ENCODE measurements at regions not wholly inside any gene's neighbourhood (a gene's known extent, or its start where the extent isn't known, plus 50 kb on each side); places are given as distances from the start of the nearest gene placed in this dataset.
"Not testable (repeated sequence)": the region's sequence is repeated elsewhere in the genome, so short reads cannot be mapped to it uniquely, and the experiment has no call there.

DNA sequence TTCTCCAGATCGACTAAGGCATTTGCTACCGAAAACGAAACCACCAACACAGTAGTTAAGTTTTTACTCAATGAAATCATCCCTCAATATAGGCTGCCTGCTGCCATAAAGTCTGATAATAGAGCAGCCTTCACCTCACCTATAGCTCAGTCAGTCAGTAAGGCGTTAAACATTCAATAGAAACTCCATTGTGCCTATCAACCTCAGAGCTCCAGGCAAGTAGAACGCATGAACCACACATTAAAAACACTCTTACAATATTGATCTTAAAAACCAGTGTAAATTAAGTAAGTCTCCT lies 160.6 kb downstream of the DEFB131A start:
- not testable (repeated sequence) for DNase-seq

DNA sequence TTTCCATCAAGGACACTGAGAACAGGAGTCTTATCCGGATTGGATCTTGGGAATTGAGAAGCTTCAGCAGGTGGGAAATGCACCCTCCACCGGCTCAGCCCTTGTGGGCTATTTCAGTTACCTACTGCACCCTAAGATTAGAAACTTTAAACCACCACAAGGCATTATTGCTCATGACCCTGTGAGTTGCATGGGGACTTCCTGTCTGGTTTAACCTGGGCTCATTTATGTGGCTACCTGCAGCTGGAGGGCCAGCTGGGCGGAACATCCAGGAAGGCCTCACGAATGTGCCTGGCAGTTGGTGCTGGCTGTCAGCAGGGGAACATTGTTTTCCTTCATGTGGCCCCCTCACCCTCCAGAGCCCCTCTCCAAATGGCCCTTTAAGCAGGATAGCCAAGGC lies 164.1 kb downstream of the DEFB131A start:
- no peak for DNase-seq

DNA sequence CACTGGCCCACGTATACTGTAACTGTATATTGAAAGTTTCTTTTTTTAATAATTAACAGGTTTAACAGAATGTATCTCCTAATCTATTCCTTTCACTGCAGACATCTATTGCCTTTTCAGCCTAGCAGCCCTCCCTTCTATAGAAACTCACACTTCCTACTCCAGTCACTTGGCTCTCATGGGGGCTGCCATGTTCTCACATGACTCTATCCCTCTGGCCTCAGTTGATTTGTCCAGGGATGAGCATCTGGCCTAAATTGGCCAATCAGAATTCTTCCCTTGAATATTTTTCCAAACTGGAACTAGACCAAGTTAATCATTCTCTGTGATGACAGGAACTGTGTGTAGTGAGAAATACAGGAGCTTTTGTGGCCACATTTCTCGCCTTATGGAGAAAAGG lies 166.1 kb downstream of the DEFB131A start:
- not testable (repeated sequence) for DNase-seq

DNA sequence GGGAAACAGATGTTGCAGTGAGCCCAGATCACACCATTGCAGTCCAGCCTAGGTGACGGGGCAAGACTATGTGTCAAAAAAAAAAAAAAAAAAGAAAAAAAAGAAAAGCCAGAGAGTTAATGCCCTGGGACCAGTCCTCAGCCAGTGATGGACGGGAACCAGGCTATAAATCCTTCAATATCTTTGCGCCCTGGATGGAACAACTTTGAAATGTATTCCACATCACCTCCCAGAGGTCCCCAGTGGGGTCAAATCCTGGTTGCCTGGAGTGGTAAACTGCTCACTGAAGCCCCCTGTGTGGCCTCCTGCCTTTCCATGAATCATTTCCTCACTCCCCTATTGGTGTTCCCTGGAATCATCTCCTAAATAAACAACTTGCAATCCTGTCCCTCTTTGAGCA lies 166.9 kb downstream of the DEFB131A start:
- DNase-seq, result no peak

DNA sequence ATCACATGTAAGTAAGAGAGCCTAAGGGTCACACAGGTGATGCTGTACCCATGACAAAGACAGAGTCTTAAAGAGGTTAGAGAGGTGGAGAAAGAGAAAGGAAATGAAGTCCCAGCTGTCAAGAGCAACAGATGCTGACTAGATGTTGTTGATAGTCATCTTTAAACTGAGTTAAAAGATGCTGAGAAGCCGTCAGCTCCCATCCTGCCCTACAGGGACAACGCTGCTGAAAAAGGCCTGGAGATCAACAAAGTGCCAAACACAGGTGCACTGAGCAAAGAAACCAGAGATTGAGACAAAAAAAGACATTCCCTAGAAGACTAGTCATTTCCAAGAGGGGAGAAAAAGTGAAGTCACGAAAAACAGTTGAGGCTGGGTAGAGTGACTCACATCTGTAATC lies 145.0 kb upstream of the DRD5 start:
- not testable (repeated sequence) for DNase-seq

- not testable (repeated sequence) for DNase-seq
Measured at GRCh38 chr4:9659678-9660077, 121.8 kb upstream of the DRD5 start.

DNA sequence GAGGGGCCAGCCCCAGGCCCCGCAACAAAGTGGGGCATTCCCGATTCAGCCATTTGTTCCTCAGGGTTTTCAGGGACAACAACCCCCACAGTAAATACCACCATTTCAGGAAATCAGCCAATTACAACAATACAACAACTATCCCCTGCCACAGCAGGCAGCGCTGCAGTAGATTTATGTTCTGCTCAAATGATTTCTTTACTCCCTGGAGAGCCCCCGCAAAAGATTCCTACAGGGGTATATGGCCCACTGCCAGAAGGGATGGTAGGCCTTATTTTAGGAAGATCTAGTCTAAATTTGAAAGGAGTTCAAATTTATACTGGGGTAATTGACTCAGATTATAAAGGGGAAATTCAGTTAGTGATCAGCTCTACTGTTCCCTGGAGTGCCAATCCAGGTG lies 120.5 kb upstream of the DRD5 start:
- DNase-seq, result not testable (repeated sequence)

DNA sequence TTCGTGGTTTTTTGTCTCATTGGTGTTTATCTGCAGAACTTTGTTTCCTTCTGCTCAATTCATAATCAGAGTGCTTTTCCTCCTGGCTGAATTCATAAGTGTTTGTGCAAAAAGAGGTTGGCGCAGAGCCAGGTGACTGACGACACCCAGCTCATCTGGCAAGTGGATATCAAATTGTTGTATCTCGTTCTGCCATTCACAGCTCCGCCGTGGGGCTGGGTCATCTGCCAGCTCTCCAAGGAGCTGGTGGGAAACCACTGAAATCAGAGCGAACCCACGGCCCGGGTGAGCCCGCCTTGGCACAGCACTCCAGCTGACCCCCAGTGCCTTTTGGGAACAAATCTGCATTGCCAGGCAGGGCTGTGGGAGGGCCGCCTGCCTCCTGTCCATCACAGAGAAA lies 110.7 kb upstream of the DRD5 start:
- DNase-seq, result peak; percentile 60 to 81

GRCh38 chr4:9677357-9677756 lies 104.1 kb upstream of the DRD5 start:
- DNase-seq, result not testable (repeated sequence)

- DNase-seq, result no peak
Measured at GRCh38 chr4:9679704-9680478, 101.5 kb upstream of the DRD5 start.

DNA sequence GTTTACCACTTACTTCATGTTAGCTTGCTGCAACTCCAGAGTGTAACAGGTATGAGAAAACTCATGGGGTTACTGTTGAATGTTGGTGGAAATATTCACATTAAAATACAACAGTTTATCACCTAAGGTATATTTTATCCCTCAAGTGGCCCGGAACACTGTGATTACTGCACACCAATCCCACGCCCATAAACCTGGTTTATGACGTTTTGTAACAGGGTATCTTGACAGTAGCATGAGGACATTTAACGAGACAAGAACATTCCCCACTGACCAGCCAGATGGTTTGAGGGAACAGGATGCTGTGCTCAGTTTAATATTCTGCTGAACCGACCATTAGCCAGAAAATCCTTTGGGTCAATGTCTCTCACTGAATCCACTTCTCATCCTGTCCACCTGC lies 98.3 kb upstream of the DRD5 start:
- DNase-seq, result not testable (repeated sequence)

DNA sequence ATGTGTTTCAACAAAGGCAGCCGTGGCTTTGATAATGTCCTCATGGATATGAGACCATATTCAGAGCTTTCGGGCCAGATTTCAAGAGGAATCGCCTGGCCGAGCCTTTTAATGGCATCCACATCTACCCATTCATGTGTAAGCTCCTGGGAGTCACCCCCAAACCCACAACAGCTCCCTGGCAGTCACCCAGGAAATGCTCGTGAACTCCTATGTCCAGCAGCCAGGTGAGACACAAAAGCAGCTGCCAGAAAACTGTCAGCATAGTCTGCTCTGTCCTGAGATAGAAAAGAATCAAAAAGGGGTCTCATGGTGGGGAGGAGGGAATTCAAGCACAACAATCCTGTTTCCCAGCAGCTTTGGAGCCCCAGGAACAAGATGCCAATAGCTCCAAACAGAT lies 96.4 kb upstream of the DRD5 start:
- not testable (repeated sequence) for DNase-seq

- DNase-seq, result no peak
Measured at GRCh38 chr4:9685692-9686091, 95.7 kb upstream of the DRD5 start.

- not testable (repeated sequence) for DNase-seq
Measured at GRCh38 chr4:9690636-9691237, 90.7 kb upstream of the DRD5 start.

DNA sequence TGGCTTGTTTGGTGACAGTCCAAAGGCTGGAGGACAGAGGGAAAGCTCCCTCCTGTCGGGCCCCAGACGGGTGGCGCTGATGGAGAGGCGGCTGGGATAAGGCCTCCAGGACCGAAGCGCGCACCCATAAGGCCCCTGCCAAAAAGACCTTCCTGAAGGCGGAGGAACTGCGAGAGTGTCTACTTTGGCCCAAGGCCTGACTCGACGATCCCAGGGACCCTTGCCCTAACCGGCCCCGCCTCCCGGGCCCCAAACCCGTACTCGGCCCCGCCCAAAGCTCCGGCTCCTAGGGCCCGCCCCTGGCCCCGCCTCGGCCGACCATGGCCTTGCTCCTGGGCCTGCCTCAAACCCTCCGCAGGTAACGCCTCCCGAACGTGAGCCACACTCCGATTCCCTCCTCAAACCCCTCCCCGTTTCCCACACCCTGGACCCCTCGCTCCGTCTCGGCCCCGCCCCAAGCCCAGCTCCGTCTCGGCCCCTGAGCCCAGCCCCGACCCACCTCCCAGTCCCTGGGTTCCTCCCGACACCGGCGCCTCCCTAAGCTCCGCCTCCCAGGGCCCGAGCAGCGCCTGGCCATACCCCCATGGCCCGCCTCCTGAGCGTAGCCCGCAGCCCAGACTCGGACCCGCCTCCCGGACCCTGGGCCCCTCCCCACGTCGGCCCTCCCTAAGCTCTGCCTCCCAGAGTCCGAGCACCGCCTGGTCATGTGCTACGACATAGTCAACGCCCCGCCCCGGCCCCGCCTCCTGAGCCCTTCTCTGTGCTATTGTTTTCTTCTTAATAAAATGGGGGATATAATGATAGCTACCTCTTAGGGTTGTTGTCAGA lies 90.0 kb upstream of the DRD5 start:
- DNase-seq, result peak; percentile 87 to 92

DNA sequence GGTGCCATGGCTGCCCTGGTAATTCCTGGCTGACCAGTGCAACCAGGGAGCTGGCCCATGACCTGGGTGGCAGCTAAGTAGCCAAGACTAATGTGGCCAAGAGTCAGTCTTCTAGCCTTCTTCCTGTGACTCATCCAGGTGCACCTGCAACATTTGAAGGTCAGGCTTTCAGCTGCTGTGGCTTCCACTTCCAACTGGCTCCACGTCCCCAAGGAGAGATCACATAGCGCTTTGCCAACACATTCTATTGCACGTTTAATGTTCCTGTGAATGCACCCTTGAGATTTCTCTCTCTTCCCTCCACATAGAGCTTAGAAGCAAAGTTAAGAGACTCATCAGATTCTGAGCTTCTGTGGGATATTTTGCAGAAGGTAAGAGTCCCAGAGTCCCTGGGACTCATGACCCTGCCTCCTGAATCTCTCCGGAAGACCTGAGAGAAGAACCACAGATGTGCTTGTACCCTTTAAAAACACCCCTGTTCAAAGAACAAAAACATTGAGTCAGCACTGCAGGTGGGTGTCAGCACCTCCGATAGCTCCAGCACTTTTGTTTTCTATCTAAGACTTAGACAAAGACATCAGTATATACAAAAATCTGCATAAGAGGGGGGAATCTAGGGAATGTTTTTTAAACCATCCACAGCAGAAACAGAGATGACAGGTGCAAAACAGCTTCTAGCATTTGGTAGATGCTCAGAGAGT lies 88.5 kb upstream of the DRD5 start:
- not testable (repeated sequence) for DNase-seq

GRCh38 chr4:9694403-9694802 lies 87.0 kb upstream of the DRD5 start:
- peak in 1 of 2 experiments; percentile 51 for DNase-seq

DNA sequence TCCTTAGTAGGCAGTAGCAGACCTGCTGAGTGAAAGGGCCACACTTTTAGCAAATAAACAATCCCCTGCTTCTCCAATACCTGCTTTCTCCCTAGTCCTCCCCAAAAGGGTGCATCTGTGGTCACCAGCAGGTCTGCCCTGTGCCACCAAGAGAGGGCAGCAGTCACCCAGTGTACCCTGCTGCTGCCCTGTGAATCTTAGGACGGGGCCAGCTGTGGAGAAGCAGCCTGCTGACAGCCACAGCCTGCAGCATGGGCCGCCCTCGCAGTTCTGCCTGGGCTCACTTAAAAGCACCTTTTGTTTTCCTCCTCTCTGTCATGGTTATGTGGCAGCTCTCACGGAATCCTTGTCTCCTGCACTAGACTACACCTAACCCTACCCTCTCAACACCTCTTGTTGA lies 85.4 kb upstream of the DRD5 start:
- DNase-seq, result peak; percentile 27 to 60

- not testable (repeated sequence) for DNase-seq
Measured at GRCh38 chr4:9696561-9696960, 84.9 kb upstream of the DRD5 start.

DNA sequence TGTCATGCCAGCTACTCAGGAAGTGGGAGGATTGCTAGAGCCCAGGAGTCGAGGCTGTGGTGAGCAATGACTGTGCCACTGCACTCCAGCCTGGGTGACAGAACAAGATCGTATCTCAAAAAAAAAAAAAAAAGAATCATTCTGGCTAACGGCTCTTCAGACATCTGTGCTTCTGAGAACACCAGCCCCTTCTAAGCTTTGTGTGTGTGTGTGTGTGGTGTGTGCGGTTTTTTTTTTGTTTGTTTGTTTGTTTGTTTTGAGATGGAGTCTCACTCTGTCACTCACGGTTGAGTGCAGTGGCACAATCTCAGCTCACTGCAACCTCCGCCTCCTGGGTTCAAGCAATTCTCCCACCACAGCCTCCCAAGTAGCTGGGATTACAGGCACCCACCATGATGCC lies 79.4 kb upstream of the DRD5 start:
- not testable (repeated sequence) for DNase-seq

- not testable (repeated sequence) for DNase-seq
Measured at GRCh38 chr4:9702696-9703095, 78.7 kb upstream of the DRD5 start.

- peak; percentile 62 to 83 for DNase-seq
Measured at GRCh38 chr4:9703391-9703790, 78.0 kb upstream of the DRD5 start.

DNA sequence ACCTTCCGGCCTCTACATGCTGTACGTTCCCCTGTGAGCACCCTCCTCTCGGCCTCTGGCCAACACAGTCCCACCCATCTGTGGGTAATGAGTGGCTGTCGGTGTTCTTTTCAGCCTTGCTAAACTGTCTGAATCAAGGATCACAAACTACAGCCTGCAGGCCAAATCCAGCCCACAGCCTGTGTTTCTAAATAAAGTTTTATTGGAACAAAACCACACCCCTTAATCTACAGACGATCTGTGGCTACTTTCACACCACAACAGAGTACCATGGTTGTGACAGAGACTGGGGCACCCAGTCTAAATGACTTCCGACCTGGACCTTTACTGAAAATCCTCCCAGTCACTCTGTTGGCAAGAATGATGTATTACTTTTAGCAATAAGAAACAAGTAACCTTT lies 77.3 kb upstream of the DRD5 start:
- DNase-seq, result not testable (repeated sequence)

All from NCI-H187 (cell line).